ENCODE measurements at regions not wholly inside any gene's neighbourhood (a gene's known extent, or its start where the extent isn't known, plus 50 kb on each side); places are given as distances from the start of the nearest gene placed in this dataset.
"Not testable (repeated sequence)": the region's sequence is repeated elsewhere in the genome, so short reads cannot be mapped to it uniquely, and the experiment has no call there.

- no peak for DNase-seq
- Histone ChIP-seq H3K36me3 (no peaks in the 10 kb centered on the region), H3K4me3 (no peak overlapping the region), H3K9me3 (peaks cover 21% of the 10 kb centered on the region), H3K27me3 (no peaks in the 10 kb centered on the region; the same call in 1 of the 2 replicates)
Measured at GRCh38 chr21:26273686-26274313, 103.2 kb upstream of the APP start.

DNA sequence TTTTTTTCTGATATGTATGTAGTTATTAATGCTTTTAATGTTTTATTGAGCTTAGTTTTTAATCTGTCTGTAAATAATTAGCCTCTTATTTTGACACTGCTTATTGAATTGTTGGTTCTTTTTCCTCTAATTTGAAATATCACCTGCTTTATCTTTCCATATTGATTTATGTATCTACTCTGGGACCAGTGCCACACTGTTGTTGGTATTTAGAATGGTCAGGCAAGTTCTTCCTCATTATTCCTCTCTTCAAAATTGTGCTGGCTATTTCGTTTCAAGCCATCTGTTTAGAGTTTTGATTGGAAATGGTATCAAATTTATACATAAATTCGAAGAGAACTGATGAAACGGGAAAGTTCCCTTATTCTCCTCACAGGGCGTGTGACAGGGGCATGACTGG, 96.8 kb upstream of the APP start:
- no peak for DNase-seq
- Histone ChIP-seq H3K36me3 (no peaks in the 10 kb centered on the region), H3K27me3 (no peaks in the 10 kb centered on the region; the same call in 1 of the 2 replicates), H3K4me3 (no peak overlapping the region), H3K9me3 (no peaks in the 10 kb centered on the region; the same call in 1 of the 2 replicates)

DNA sequence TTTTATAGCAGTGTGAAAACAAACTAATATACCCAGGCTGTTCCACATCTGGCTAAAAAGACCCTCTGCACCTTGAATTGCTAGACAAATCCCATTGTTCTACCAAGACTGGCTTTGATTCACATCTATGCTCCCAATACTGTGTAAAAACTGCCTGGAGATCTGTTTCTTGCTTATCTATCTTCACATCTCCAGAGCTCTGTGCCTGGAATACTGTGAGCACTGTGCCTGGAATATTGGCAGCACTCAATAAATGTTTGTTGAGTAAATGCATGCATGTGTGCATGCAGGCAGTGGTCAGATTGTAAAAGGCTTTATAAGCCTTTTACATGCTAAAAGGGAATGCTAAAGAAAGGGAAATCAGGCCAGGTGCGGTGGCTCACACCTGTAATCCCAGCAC, 75.5 kb upstream of the APP start:
- Histone ChIP-seq H3K27me3 (no peaks in the 10 kb centered on the region), H3K9me3 (no peaks in the 10 kb centered on the region), H3K4me3 (no peak overlapping the region), H3K36me3 (no peaks in the 10 kb centered on the region)
- no peak for DNase-seq

- no peak for DNase-seq
- Histone ChIP-seq H3K9me3 (no peaks in the 10 kb centered on the region), H3K4me3 (no peak overlapping the region), H3K27me3 (no peaks in the 10 kb centered on the region), H3K36me3 (no peaks in the 10 kb centered on the region)
Measured at GRCh38 chr21:26245428-26245827, 74.9 kb upstream of the APP start.

DNA sequence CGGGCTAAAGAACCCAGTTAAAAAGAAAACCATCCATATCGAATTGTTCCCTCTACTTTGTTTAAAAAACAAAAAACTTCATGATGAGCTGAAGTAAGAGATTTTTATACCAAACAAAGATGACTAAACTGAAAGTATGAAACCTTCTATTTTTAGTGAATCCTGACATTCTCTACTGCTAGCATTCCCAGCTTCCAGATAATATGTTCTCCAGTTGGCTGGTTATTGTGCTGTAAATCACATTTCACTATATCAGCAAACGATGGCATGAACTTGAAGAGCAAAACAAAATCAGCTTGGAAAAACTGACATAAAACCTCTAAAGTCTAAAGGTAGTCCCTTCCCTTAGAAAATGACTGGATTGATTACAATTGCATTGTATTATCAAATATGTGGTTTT, 68.1 kb upstream of the APP start:
- H3K36me3 ChIP-seq: no peaks in the 10 kb centered on the region

GRCh38 chr21:26236281-26236680, 65.7 kb upstream of the APP start:
- Histone ChIP-seq H3K9me3 (no peaks in the 10 kb centered on the region), H3K4me3 (no peak overlapping the region), H3K27me3 (no peaks in the 10 kb centered on the region), H3K36me3 (no peaks in the 10 kb centered on the region)
- DNase-seq: no peak

More for the DNA sequence above, 68.1 kb upstream of the APP start:
- H3K9me3 ChIP-seq: no peaks in the 10 kb centered on the region
- no peak for DNase-seq
- H3K4me3 ChIP-seq: no peak overlapping the region
- no peaks in the 10 kb centered on the region for H3K27me3 ChIP-seq

DNA sequence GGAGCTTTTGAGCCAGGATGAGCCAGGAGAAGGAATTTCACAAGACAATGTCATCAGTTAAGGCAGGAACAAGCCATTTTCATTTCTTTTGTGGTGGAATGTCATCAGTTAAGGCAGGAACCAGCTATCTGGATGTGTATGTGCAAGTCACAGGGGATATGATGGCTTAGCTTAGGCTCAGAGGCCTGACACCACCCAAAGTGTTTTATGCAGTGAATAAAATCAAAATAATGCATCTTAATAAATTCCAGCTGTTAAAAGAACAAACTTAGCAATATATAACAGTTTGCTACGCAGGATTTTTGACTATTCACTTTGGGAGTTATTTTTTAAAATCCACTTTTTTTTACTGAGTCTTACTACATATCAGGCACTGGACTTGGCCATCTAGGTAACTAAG, 62.7 kb upstream of the APP start:
- DNase-seq, H3K36me3 ChIP-seq, H3K27me3 ChIP-seq: not testable (repeated sequence)

GRCh38 chr21:26232491-26232890, 61.9 kb upstream of the APP start:
- not testable (repeated sequence) for H3K9me3 ChIP-seq, H3K36me3 ChIP-seq, H3K4me3 ChIP-seq, DNase-seq, H3K27me3 ChIP-seq

More for the DNA sequence above, 62.7 kb upstream of the APP start:
- H3K9me3 ChIP-seq, H3K4me3 ChIP-seq: not testable (repeated sequence)

DNA sequence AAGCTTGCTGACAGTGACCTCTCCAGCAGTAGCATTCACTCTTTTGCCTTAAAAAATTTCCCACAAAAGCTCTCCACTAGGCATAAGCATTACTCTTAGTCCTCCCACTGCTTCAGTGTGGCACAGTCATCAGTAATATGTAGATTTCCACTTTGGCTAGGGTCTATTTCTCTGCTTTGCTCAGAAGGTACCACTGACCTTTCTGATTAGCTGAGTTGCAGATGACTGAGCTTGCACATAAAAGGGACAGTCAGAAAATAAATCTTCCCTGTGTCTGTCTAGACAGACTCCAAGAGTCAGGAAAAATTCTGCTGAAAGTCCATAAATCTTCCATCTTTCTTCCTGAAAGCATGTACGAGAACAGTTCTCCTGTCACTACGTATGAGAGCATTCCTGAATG, 56.6 kb upstream of the APP start:
- DNase-seq: no peak
- H3K9me3 ChIP-seq: no peaks in the 10 kb centered on the region
- no peaks in the 10 kb centered on the region for H3K36me3 ChIP-seq
- H3K27me3 ChIP-seq: no peaks in the 10 kb centered on the region
- H3K4me3 ChIP-seq: no peak overlapping the region

GRCh38 chr21:26226724-26227123, 56.2 kb upstream of the APP start:
- H3K9me3 ChIP-seq: no peaks in the 10 kb centered on the region
- H3K36me3 ChIP-seq: no peaks in the 10 kb centered on the region

DNA sequence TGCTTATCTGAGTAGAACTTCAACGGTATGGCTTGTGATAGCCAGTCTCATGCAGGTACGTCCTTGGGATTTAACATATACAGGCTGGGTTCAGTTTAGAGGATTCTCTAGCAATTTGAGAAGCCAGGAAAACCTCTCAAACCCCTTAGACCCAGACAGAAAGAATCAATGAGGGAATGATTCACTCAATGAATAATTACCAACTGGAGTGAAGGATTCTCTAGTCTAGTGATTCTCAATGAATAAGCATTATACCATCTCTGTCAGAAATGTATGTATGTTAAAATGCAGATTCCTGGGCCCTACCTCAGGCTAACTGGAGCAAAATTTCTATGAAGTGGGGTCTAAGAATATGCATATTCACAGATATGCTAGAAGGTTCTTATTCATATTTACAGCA, 54.5 kb upstream of the APP start:
- no peaks in the 10 kb centered on the region for H3K9me3 ChIP-seq
- no peaks in the 10 kb centered on the region for H3K36me3 ChIP-seq
- H3K4me3 ChIP-seq: no peak overlapping the region
- H3K27me3 ChIP-seq: no peaks in the 10 kb centered on the region
- DNase-seq: no peak

More at GRCh38 chr21:26226724-26227123, 56.2 kb upstream of the APP start:
- no peak for DNase-seq
- H3K27me3 ChIP-seq: no peaks in the 10 kb centered on the region
- H3K4me3 ChIP-seq: no peak overlapping the region

DNA sequence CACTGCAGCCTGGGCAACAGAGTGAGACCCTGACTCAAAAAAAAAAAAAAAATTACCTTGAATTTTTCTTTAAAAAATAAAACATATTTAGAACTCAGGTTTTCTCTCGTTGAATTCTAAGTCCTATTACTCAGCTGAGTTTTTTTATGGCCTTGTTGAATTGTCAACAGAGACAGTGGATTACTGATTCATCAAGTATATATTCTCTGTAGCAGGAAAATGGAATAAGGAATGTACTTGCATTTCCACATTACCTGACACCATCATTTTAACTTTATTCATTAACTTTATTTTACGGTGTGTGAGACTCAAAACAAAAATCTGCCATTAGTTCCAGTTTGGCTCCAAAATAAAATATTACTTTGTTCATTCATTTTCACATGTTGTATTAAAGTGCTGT, 53.8 kb upstream of the APP start:
- no peaks in the 10 kb centered on the region for H3K27me3 ChIP-seq
- H3K4me3 ChIP-seq: no peak overlapping the region
- H3K9me3 ChIP-seq: no peaks in the 10 kb centered on the region
- no peak for DNase-seq
- H3K36me3 ChIP-seq: no peaks in the 10 kb centered on the region

Measured in MG63 (cell line).